ENCODE measurements at regions not wholly inside any gene's neighbourhood (a gene's known extent, or its start where the extent isn't known, plus 50 kb on each side); places are given as distances from the start of the nearest gene placed in this dataset.

GRCh38 chr11:32323814-32324130 is 111.6 kb downstream of the WT1 start:
- H3K27me3 ChIP-seq (ENCODE audit: low read depth): no peaks in the 10 kb centered on the region
- ATAC-seq: no peak
- no peaks in the 10 kb centered on the region for H3K36me3 ChIP-seq
- H3K9me3 ChIP-seq: no peaks in the 10 kb centered on the region
- DNase-seq: no peak
- intact Hi-C loops (cut with DNase I): no loop called here
- H3K27ac ChIP-seq: no peak overlapping the region
- H3K4me3 ChIP-seq: no peak overlapping the region
- no peaks in the 10 kb centered on the region for H3K4me1 ChIP-seq
- TF ChIP-seq, protein P1, sequence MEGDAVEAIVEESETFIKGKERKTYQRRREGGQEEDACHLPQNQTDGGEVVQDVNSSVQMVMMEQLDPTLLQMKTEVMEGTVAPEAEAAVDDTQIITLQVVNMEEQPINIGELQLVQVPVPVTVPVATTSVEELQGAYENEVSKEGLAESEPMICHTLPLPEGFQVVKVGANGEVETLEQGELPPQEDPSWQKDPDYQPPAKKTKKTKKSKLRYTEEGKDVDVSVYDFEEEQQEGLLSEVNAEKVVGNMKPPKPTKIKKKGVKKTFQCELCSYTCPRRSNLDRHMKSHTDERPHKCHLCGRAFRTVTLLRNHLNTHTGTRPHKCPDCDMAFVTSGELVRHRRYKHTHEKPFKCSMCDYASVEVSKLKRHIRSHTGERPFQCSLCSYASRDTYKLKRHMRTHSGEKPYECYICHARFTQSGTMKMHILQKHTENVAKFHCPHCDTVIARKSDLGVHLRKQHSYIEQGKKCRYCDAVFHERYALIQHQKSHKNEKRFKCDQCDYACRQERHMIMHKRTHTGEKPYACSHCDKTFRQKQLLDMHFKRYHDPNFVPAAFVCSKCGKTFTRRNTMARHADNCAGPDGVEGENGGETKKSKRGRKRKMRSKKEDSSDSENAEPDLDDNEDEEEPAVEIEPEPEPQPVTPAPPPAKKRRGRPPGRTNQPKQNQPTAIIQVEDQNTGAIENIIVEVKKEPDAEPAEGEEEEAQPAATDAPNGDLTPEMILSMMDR (IDR thresholded peaks at IDR 0.05): no peak

DNA sequence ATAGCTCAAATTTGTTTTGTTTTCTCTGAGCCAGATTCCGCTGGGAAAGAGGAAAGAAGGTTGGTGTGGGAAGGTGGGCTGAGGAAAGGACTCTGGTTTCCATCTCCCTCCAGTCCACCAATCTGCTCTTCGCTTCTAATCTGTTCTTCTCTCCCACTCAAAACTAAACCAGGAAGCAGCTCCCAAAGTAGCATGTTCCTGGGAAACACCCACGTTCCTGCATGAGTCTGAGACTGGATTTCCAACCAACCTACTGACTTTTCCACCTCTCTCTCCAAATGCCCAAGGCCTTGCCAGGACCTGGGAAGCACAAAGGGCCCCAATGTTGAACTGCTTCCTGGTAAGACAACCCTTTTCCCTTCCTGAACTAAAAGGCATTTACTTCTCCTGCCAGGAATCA is 110.2 kb downstream of the WT1 start:
- H3K4me3 ChIP-seq: no peak overlapping the region
- H3K4me1 ChIP-seq: no peaks in the 10 kb centered on the region
- no peak for ATAC-seq
- TF ChIP-seq, protein P1 (IDR thresholded peaks at IDR 0.05): no peak
- no peaks in the 10 kb centered on the region for H3K9me3 ChIP-seq
- intact Hi-C loops (cut with DNase I): no loop called here
- H3K27me3 ChIP-seq (ENCODE audit: low read depth): peaks cover 7% of the 10 kb centered on the region
- no peak for DNase-seq
- no peak overlapping the region for H3K27ac ChIP-seq
- H3K36me3 ChIP-seq: no peaks in the 10 kb centered on the region

GRCh38 chr11:32325725-32326124 is 109.6 kb downstream of the WT1 start:
- H3K36me3 ChIP-seq: no peaks in the 10 kb centered on the region
- no peak overlapping the region for H3K27ac ChIP-seq
- ATAC-seq: no peak
- intact Hi-C loops (cut with DNase I): no loop called here
- no peak overlapping the region for H3K4me3 ChIP-seq
- TF ChIP-seq, protein P1 (IDR thresholded peaks at IDR 0.05): no peak
- no peaks in the 10 kb centered on the region for H3K4me1 ChIP-seq
- peaks cover 7% of the 10 kb centered on the region for H3K27me3 ChIP-seq (ENCODE audit: low read depth)
- H3K9me3 ChIP-seq: no peaks in the 10 kb centered on the region
- DNase-seq: no peak

- TF ChIP-seq, protein P1 (IDR thresholded peaks at IDR 0.05): no peak
- no peaks in the 10 kb centered on the region for H3K9me3 ChIP-seq
- H3K27ac ChIP-seq: no peak overlapping the region
- H3K36me3 ChIP-seq: no peaks in the 10 kb centered on the region
- ATAC-seq: no peak
- H3K4me3 ChIP-seq: no peak overlapping the region
- DNase-seq: no peak
- peaks cover 7% of the 10 kb centered on the region for H3K27me3 ChIP-seq (ENCODE audit: low read depth)
- intact Hi-C loops (cut with DNase I): no loop called here
- no peaks in the 10 kb centered on the region for H3K4me1 ChIP-seq
These were observed 108.8 kb downstream of the WT1 start for GRCh38 chr11:32326522-32326921.

DNA sequence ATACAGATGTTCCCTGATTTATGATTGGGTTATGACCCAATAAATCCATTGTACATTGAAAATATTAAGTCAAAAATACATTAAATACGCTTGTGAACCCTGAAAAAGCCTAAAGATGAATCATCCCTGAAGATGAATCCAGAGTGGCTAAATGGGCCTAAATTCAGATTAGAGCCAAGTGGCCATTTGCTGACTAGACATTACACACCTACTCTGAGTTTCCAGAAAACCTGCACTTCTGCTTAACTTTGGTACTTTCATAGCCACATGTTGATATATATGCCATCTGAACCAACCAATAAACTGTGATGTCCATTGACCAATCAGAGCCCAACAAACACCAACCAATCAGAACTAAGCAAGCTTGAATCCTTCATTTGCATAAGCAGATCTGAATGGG is 106.9 kb downstream of the WT1 start:
- intact Hi-C loops (cut with DNase I): no loop called here
- no peak overlapping the region for H3K27ac ChIP-seq
- no peaks in the 10 kb centered on the region for H3K9me3 ChIP-seq
- peaks cover 8% of the 10 kb centered on the region for H3K27me3 ChIP-seq (ENCODE audit: low read depth)
- TF ChIP-seq, protein P1 (IDR thresholded peaks at IDR 0.05): no peak
- no peaks in the 10 kb centered on the region for H3K36me3 ChIP-seq
- no peaks in the 10 kb centered on the region for H3K4me1 ChIP-seq
- H3K4me3 ChIP-seq: no peak overlapping the region
- ATAC-seq: no peak
- DNase-seq: no peak

DNA sequence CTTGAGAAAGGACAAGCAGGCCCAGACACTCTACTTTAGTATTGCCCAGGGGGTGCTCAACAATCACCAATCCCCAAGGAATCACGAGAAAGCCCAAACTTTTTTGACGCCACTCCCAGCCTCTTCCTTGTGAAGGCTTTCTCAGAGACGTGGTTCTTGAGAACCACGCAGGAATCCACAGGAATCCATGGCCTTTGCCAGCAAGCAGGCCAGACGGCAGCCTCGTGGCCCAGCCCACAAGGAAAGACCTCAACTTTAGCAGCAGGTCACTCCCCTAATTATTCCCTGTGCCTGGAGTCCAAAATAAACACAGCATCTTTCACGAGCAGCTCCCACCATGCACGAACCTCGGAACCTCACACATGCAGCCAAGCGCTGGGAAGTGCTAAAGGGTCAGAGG is 104.2 kb downstream of the WT1 start:
- intact Hi-C loops (cut with DNase I): no loop called here
- Histone ChIP-seq H3K36me3 (no peaks in the 10 kb centered on the region), H3K27me3 (ENCODE audit: low read depth) (peaks cover 28% of the 10 kb centered on the region), H3K27ac (no peak overlapping the region), H3K9me3 (no peaks in the 10 kb centered on the region), H3K4me1 (peaks cover 5% of the 10 kb centered on the region), H3K4me3 (no peak overlapping the region)
- no peak for DNase-seq
- TF ChIP-seq, protein P1 (IDR thresholded peaks at IDR 0.05): no peak
- ATAC-seq: no peak

Measured in lower lobe of right lung (tissue), 2 donors.